Activated naive CD4-positive, alpha-beta T cell treated with anti-CD3 and anti-CD28 coated beads, Interleukin-2, amount 10 ng/mL, durations not matched to agents 7 days and 5 days (primary cell): ENCODE measurements at regions not wholly inside any gene's neighbourhood (a gene's known extent, or its start where the extent isn't known, plus 50 kb on each side); places are given as distances from the start of the nearest gene placed in this dataset.

Experiments
- CTCF ChIA-PET: fragments of 350-600 bp; sonication (Branson Sonifier 250); formaldehyde crosslinking; loops from one replicate; lab custom pipeline; 2021; ENCODE audit warnings: antibody characterized with exemption; lab: Charles Lee
- DNase-seq: peaks from one replicate; pipeline ENCODE4 v3.0.0-alpha.2; 2020
- H3K27ac Mint-ChIP-seq: one replicate; pipeline ENCODE4 v1.8.0; 2021; ENCODE audit warnings: mild to moderate bottlenecking, moderate library complexity, mixed read lengths
- H3K27me3 Mint-ChIP-seq: one replicate; pipeline ENCODE4 v1.8.0; 2021; ENCODE audit warnings: mild to moderate bottlenecking, mixed read lengths
- H3K36me3 Mint-ChIP-seq: one replicate; pipeline ENCODE4 v1.8.0; 2021; ENCODE audit warnings: mixed read lengths
- H3K4me1 Mint-ChIP-seq: one replicate; pipeline ENCODE4 v1.8.0; 2021; ENCODE audit warnings: mixed read lengths
- H3K4me3 Mint-ChIP-seq: one replicate; pipeline ENCODE4 v1.8.0; 2021; ENCODE audit warnings: mild to moderate bottlenecking, moderate library complexity, mixed read lengths
- H3K9me3 Mint-ChIP-seq: one replicate; pipeline ENCODE4 v1.8.0; 2021; ENCODE audit warnings: mixed read lengths

- H3K4me3 Mint-ChIP-seq = no peak overlapping the region
- CTCF ChIA-PET = no interaction called here
Measured at GRCh38 chr4:110837896-110838450, 215.1 kb upstream of the PITX2 start.

GRCh38 chr4:110840221-110840654 lies 217.4 kb upstream of the PITX2 start:
- H3K4me3 Mint-ChIP-seq = no peak overlapping the region
- no peak for DNase-seq
- no peaks in the 10 kb centered on the region for H3K4me1 Mint-ChIP-seq
- no peaks in the 10 kb centered on the region for H3K27me3 Mint-ChIP-seq
- CTCF ChIA-PET = no interaction called here
- no peaks in the 10 kb centered on the region for H3K36me3 Mint-ChIP-seq
- H3K27ac Mint-ChIP-seq = no peak overlapping the region
- no peaks in the 10 kb centered on the region for H3K9me3 Mint-ChIP-seq

More at GRCh38 chr4:110837896-110838450, 215.1 kb upstream of the PITX2 start:
- no peaks in the 10 kb centered on the region for H3K36me3 Mint-ChIP-seq
- no peaks in the 10 kb centered on the region for H3K4me1 Mint-ChIP-seq
- no peak for DNase-seq
- H3K9me3 Mint-ChIP-seq = no peaks in the 10 kb centered on the region
- no peaks in the 10 kb centered on the region for H3K27me3 Mint-ChIP-seq
- no peak overlapping the region for H3K27ac Mint-ChIP-seq

- Mint-ChIP-seq H3K4me3 (no peak overlapping the region), H3K9me3 (no peaks in the 10 kb centered on the region), H3K36me3 (no peaks in the 10 kb centered on the region), H3K4me1 (no peaks in the 10 kb centered on the region), H3K27me3 (no peaks in the 10 kb centered on the region), H3K27ac (no peak overlapping the region)
- DNase-seq = no peak
- CTCF ChIA-PET = no interaction called here
Measured at GRCh38 chr4:110848787-110849186, 225.9 kb upstream of the PITX2 start.

GRCh38 chr4:110849461-110849860 lies 226.6 kb upstream of the PITX2 start:
- no peak for DNase-seq
- Mint-ChIP-seq H3K36me3 (no peaks in the 10 kb centered on the region), H3K4me3 (no peak overlapping the region), H3K4me1 (no peaks in the 10 kb centered on the region), H3K27me3 (no peaks in the 10 kb centered on the region), H3K27ac (no peak overlapping the region), H3K9me3 (no peaks in the 10 kb centered on the region)
- CTCF ChIA-PET = no interaction called here

- H3K27ac Mint-ChIP-seq = no peak overlapping the region
- no peaks in the 10 kb centered on the region for H3K27me3 Mint-ChIP-seq
- no peak for DNase-seq
- no peaks in the 10 kb centered on the region for H3K36me3 Mint-ChIP-seq
- H3K9me3 Mint-ChIP-seq = no peaks in the 10 kb centered on the region
- CTCF ChIA-PET = no interaction called here
- no peaks in the 10 kb centered on the region for H3K4me1 Mint-ChIP-seq
- no peak overlapping the region for H3K4me3 Mint-ChIP-seq
Measured at GRCh38 chr4:110850461-110851442, 227.9 kb upstream of the PITX2 start.

GRCh38 chr4:110851989-110852388 lies 229.1 kb upstream of the PITX2 start:
- H3K36me3 Mint-ChIP-seq = no peaks in the 10 kb centered on the region
- no peaks in the 10 kb centered on the region for H3K27me3 Mint-ChIP-seq
- CTCF ChIA-PET = no interaction called here
- no peaks in the 10 kb centered on the region for H3K9me3 Mint-ChIP-seq
- H3K4me1 Mint-ChIP-seq = no peaks in the 10 kb centered on the region
- H3K27ac Mint-ChIP-seq = no peak overlapping the region
- no peak for DNase-seq
- no peak overlapping the region for H3K4me3 Mint-ChIP-seq

GRCh38 chr4:110852793-110853192 lies 229.9 kb upstream of the PITX2 start:
- DNase-seq = no peak
- Mint-ChIP-seq H3K9me3 (no peaks in the 10 kb centered on the region), H3K4me1 (no peaks in the 10 kb centered on the region), H3K4me3 (no peak overlapping the region), H3K36me3 (no peaks in the 10 kb centered on the region), H3K27ac (no peak overlapping the region), H3K27me3 (no peaks in the 10 kb centered on the region)
- CTCF ChIA-PET = no interaction called here

GRCh38 chr4:110853242-110853641 lies 230.4 kb upstream of the PITX2 start:
- Mint-ChIP-seq H3K4me3 (no peak overlapping the region), H3K9me3 (no peaks in the 10 kb centered on the region), H3K36me3 (no peaks in the 10 kb centered on the region), H3K27me3 (no peaks in the 10 kb centered on the region), H3K27ac (no peak overlapping the region), H3K4me1 (no peaks in the 10 kb centered on the region)
- DNase-seq = no peak
- CTCF ChIA-PET = no interaction called here

- no peak overlapping the region for H3K4me3 Mint-ChIP-seq
- H3K27me3 Mint-ChIP-seq = no peaks in the 10 kb centered on the region
Measured at GRCh38 chr4:110854021-110854678, 231.3 kb upstream of the PITX2 start.

GRCh38 chr4:110860125-110860524 lies 237.2 kb upstream of the PITX2 start:
- CTCF ChIA-PET = no interaction called here
- no peak for DNase-seq

More at GRCh38 chr4:110854021-110854678, 231.3 kb upstream of the PITX2 start:
- H3K36me3 Mint-ChIP-seq = no peaks in the 10 kb centered on the region
- no peak overlapping the region for H3K27ac Mint-ChIP-seq
- DNase-seq = no peak
- H3K4me1 Mint-ChIP-seq = no peaks in the 10 kb centered on the region
- H3K9me3 Mint-ChIP-seq = no peaks in the 10 kb centered on the region
- CTCF ChIA-PET = interaction anchor here (0.6 kb wide), 1 partner anchor 26 kb away, joined by 3 read pairs; no protein-coding TSS in a partner anchor

GRCh38 chr4:110860901-110861300 lies 238.0 kb upstream of the PITX2 start:
- no peak overlapping the region for H3K27ac Mint-ChIP-seq
- no peak for DNase-seq
- H3K9me3 Mint-ChIP-seq = no peaks in the 10 kb centered on the region
- no peaks in the 10 kb centered on the region for H3K4me1 Mint-ChIP-seq
- no peak overlapping the region for H3K4me3 Mint-ChIP-seq
- no peaks in the 10 kb centered on the region for H3K27me3 Mint-ChIP-seq
- no peaks in the 10 kb centered on the region for H3K36me3 Mint-ChIP-seq
- CTCF ChIA-PET = no interaction called here

More at GRCh38 chr4:110860125-110860524, 237.2 kb upstream of the PITX2 start:
- no peaks in the 10 kb centered on the region for H3K4me1 Mint-ChIP-seq
- no peak overlapping the region for H3K4me3 Mint-ChIP-seq
- H3K27ac Mint-ChIP-seq = no peak overlapping the region
- no peaks in the 10 kb centered on the region for H3K9me3 Mint-ChIP-seq
- H3K27me3 Mint-ChIP-seq = no peaks in the 10 kb centered on the region
- H3K36me3 Mint-ChIP-seq = no peaks in the 10 kb centered on the region

- H3K4me3 Mint-ChIP-seq = no peak overlapping the region
- H3K36me3 Mint-ChIP-seq = no peaks in the 10 kb centered on the region
- no peaks in the 10 kb centered on the region for H3K4me1 Mint-ChIP-seq
- no peaks in the 10 kb centered on the region for H3K9me3 Mint-ChIP-seq
- no peak overlapping the region for H3K27ac Mint-ChIP-seq
- no peaks in the 10 kb centered on the region for H3K27me3 Mint-ChIP-seq
- CTCF ChIA-PET = no interaction called here
- no peak for DNase-seq
Measured at GRCh38 chr4:110865611-110866259, 242.9 kb upstream of the PITX2 start.

GRCh38 chr4:110867251-110867960 lies 244.5 kb upstream of the PITX2 start:
- H3K4me3 Mint-ChIP-seq = no peak overlapping the region
- CTCF ChIA-PET = no interaction called here

More at GRCh38 chr4:110867251-110867960, 244.5 kb upstream of the PITX2 start:
- DNase-seq = no peak
- no peak overlapping the region for H3K27ac Mint-ChIP-seq
- H3K27me3 Mint-ChIP-seq = no peaks in the 10 kb centered on the region
- H3K4me1 Mint-ChIP-seq = no peaks in the 10 kb centered on the region
- H3K9me3 Mint-ChIP-seq = no peaks in the 10 kb centered on the region
- H3K36me3 Mint-ChIP-seq = no peaks in the 10 kb centered on the region
